Left ventricle myocardium inferior (tissue), 1 donor: ENCODE measurements at regions not wholly inside any gene's neighbourhood (a gene's known extent, or its start where the extent isn't known, plus 50 kb on each side); places are given as distances from the start of the nearest gene placed in this dataset.

Experiments used
- DNase-seq: peaks from one replicate; pipeline ENCODE4 v3.0.0-alpha.2; 2020
- H3K27ac ChIP-seq: fragments of 200-600 bp; replicated peaks from 2 replicates; pipeline ENCODE4 v1.8.0; 2021
- H3K27me3 ChIP-seq: fragments of 200-600 bp; 2 replicates; pipeline ENCODE4 v1.8.0; 2021; ENCODE audit warnings: low read depth
- H3K36me3 ChIP-seq: fragments of 200-600 bp; 2 replicates; pipeline ENCODE4 v1.8.0; 2021
- H3K4me1 ChIP-seq: fragments of 200-600 bp; 2 replicates; pipeline ENCODE4 v1.8.0; 2021
- H3K4me3 ChIP-seq: fragments of 200-600 bp; 2 replicates; pipeline ENCODE4 v1.8.0; 2021; ENCODE audit warnings: mild to moderate bottlenecking, moderate library complexity
- H3K9me3 ChIP-seq: fragments of 200-600 bp; replicated peaks from 2 replicates; pipeline ENCODE4 v1.8.0; 2021
- intact Hi-C: fragments of 100-400 bp; cut with micrococcal nuclease; formaldehyde crosslinking; loops from one replicate; pipeline ENCODE4 v1.11.0; 2022
- TF ChIP-seq, protein P1 (sequence below): fragments of 200-600 bp; IDR thresholded peaks from 2 replicates; pipeline ENCODE4 v1.8.0; 2021; ENCODE audit warnings: antibody characterized with exemption, mild to moderate bottlenecking, borderline replicate concordance
- donor health status: DM: no; HTN: yes; CAD: no; lungs with severe emphysema.

- no peaks in the 10 kb centered on the region for H3K9me3 ChIP-seq
- no peak for DNase-seq
- no peaks in the 10 kb centered on the region for H3K4me1 ChIP-seq
- TF ChIP-seq, protein P1, sequence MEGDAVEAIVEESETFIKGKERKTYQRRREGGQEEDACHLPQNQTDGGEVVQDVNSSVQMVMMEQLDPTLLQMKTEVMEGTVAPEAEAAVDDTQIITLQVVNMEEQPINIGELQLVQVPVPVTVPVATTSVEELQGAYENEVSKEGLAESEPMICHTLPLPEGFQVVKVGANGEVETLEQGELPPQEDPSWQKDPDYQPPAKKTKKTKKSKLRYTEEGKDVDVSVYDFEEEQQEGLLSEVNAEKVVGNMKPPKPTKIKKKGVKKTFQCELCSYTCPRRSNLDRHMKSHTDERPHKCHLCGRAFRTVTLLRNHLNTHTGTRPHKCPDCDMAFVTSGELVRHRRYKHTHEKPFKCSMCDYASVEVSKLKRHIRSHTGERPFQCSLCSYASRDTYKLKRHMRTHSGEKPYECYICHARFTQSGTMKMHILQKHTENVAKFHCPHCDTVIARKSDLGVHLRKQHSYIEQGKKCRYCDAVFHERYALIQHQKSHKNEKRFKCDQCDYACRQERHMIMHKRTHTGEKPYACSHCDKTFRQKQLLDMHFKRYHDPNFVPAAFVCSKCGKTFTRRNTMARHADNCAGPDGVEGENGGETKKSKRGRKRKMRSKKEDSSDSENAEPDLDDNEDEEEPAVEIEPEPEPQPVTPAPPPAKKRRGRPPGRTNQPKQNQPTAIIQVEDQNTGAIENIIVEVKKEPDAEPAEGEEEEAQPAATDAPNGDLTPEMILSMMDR: no peak
- H3K4me3 ChIP-seq: no peak overlapping the region
- no peaks in the 10 kb centered on the region for H3K36me3 ChIP-seq
- H3K27ac ChIP-seq: no peak overlapping the region
- intact Hi-C loops: no loop called here
- H3K27me3 ChIP-seq: peaks cover 16% of the 10 kb centered on the region
These were observed 63.1 kb upstream of the PTPRT start for GRCh38 chr20:43252761-43253160.

- H3K4me1 ChIP-seq: no peaks in the 10 kb centered on the region
- H3K27ac ChIP-seq: no peak overlapping the region
- H3K4me3 ChIP-seq: no peak overlapping the region
- no peaks in the 10 kb centered on the region for H3K36me3 ChIP-seq
- no peaks in the 10 kb centered on the region for H3K9me3 ChIP-seq
- intact Hi-C loops: no loop called here
- DNase-seq: no peak
- TF ChIP-seq, protein P1: no peak
- peaks cover 50% of the 10 kb centered on the region for H3K27me3 ChIP-seq
These were observed 58.6 kb upstream of the PTPRT start for GRCh38 chr20:43248341-43248740.

GRCh38 chr20:43247361-43247760 is 57.7 kb upstream of the PTPRT start:
- peaks cover 60% of the 10 kb centered on the region for H3K27me3 ChIP-seq
- intact Hi-C loops: no loop called here
- H3K36me3 ChIP-seq: no peaks in the 10 kb centered on the region
- DNase-seq: no peak
- TF ChIP-seq, protein P1: no peak
- H3K27ac ChIP-seq: no peak overlapping the region
- no peaks in the 10 kb centered on the region for H3K9me3 ChIP-seq
- H3K4me3 ChIP-seq: no peak overlapping the region
- no peaks in the 10 kb centered on the region for H3K4me1 ChIP-seq

- Histone ChIP-seq H3K4me1 (no peaks in the 10 kb centered on the region), H3K4me3 (no peak overlapping the region), H3K36me3 (no peaks in the 10 kb centered on the region), H3K27me3 (peaks cover 65% of the 10 kb centered on the region), H3K27ac (no peak overlapping the region), H3K9me3 (no peaks in the 10 kb centered on the region)
- intact Hi-C loops: no loop called here
- TF ChIP-seq, protein P1: no peak
- no peak for DNase-seq
These were observed 54.9 kb upstream of the PTPRT start for GRCh38 chr20:43244647-43245046.

GRCh38 chr20:43243672-43244269 is 54.1 kb upstream of the PTPRT start:
- Histone ChIP-seq H3K9me3 (peaks cover 5% of the 10 kb centered on the region), H3K4me3 (no peak overlapping the region), H3K4me1 (no peaks in the 10 kb centered on the region), H3K27ac (no peak overlapping the region), H3K36me3 (no peaks in the 10 kb centered on the region), H3K27me3 (peaks cover 74% of the 10 kb centered on the region)
- intact Hi-C loops: no loop called here
- TF ChIP-seq, protein P1: no peak
- DNase-seq: no peak
